ENCODE measurements at regions not wholly inside any gene's neighbourhood (a gene's known extent, or its start where the extent isn't known, plus 50 kb on each side); places are given as distances from the start of the nearest gene placed in this dataset.

GRCh38 chrX:74178536-74178935, 125.4 kb upstream of the ZCCHC13 start:
- no peaks in the 10 kb centered on the region for H3K4me1 ChIP-seq
- H3K9ac ChIP-seq: no peak overlapping the region
- peaks cover 31 to 71% (median 61%) of the 10 kb centered on the region in 11 experiments; a peak in 21 of 22 replicates for H3K27me3 ChIP-seq
- H4K20me1 ChIP-seq: no peaks in the 10 kb centered on the region; a peak in 1 of 22 replicates
- H3K9me3 ChIP-seq (replicated peaks in 1 of 11): peaks cover under 1 to 16% (median 9%) of the 10 kb centered on the region in 11 experiments; a peak in 14 of 22 replicates
- H3K27ac ChIP-seq: no peak overlapping the region
- H3K36me3 ChIP-seq: no peaks in the 10 kb centered on the region
- H3K4me2 ChIP-seq: no peak overlapping the region
- no peak overlapping the region for H3K4me3 ChIP-seq
- no peak for TF ChIP-seq Cebpa-rat (IDR thresholded peaks at IDR 0.05)

DNA sequence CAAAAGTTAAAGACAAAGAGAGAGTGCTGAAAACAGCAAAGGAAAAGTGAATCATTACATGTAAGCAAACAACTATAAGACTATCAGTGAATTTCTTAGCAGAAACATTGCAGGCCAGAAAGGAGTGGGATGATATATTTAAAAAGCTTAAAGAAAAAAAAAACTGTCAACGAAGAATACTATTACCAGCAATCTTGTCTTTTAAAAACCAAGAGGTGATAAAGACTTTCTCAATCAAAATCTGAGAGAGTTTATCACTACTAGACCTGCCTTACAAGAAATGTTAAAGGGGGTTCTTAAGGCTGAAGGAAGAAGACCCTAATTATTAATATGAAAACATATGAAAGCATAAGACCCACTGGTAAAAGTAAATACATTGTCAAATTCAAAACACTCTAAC, 132.5 kb upstream of the ZCCHC13 start:
- Histone ChIP-seq H4K20me1 (no peaks in the 10 kb centered on the region), H3K4me3 (no peak overlapping the region), H3K27ac (no peak overlapping the region), H3K36me3 (peaks cover 0 to 16% (median 0%) of the 10 kb centered on the region in 11 experiments; a peak in 6 of 22 replicates), H3K4me2 (no peak overlapping the region), H3K9ac (no peak overlapping the region), H3K9me3 (replicated peaks in 1 of 11) (peaks cover 43 to 68% (median 63%) of the 10 kb centered on the region in 11 experiments), H3K27me3 (peaks cover 0 to 25% (median 11%) of the 10 kb centered on the region in 11 experiments; a peak in 11 of 22 replicates), H3K4me1 (no peaks in the 10 kb centered on the region)
- no peak for TF ChIP-seq Cebpa-rat (IDR thresholded peaks at IDR 0.05)

GRCh38 chrX:74162199-74162598, 141.8 kb upstream of the ZCCHC13 start:
- no peak overlapping the region for H3K4me3 ChIP-seq
- H3K36me3 ChIP-seq: peaks cover 0 to 8% (median 0%) of the 10 kb centered on the region in 11 experiments; a peak in 1 of 22 replicates
- peaks cover 0 to 40% (median 26%) of the 10 kb centered on the region in 11 experiments; a peak in 14 of 22 replicates for H3K27me3 ChIP-seq
- H4K20me1 ChIP-seq: peaks cover 0 to 9% (median 0%) of the 10 kb centered on the region in 11 experiments; a peak in 1 of 22 replicates
- H3K9me3 ChIP-seq (replicated peaks in 1 of 11): peaks cover 0 to 28% (median 17%) of the 10 kb centered on the region in 11 experiments; a peak in 18 of 22 replicates
- H3K9ac ChIP-seq: no peak overlapping the region
- H3K27ac ChIP-seq: no peak overlapping the region
- no peaks in the 10 kb centered on the region for H3K4me1 ChIP-seq
- no peak overlapping the region for H3K4me2 ChIP-seq
- TF ChIP-seq Cebpa-rat (IDR thresholded peaks at IDR 0.05): no peak

DNA sequence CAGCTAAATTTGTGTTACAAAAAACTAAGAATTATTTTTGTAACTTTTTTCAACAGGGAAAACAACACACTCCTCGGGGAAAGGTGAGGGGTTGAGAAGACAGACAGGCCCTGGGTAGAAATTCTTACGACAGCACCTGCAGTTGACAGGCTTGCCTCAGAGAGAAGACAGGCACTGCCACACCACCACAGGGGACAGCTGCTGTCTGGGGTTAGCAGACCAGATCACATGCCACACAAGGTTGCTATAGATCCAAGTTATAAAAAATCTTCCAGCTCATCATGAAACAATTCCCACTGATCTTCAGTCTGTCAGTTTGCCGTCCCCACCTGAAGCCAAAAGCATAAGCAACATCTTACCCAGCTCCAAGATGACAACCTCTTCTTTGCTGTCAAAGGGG, 143.2 kb upstream of the ZCCHC13 start:
- Histone ChIP-seq H4K20me1 (peaks cover 0 to 9% (median 0%) of the 10 kb centered on the region in 11 experiments; a peak in 1 of 22 replicates), H3K27me3 (peaks cover 0 to 53% (median 27%) of the 10 kb centered on the region in 11 experiments; a peak in 14 of 22 replicates), H3K9ac (no peak overlapping the region), H3K4me2 (no peak overlapping the region), H3K4me1 (no peaks in the 10 kb centered on the region), H3K27ac (no peak overlapping the region), H3K9me3 (replicated peaks in 1 of 11) (peaks cover 0 to 25% (median 10%) of the 10 kb centered on the region in 11 experiments; a peak in 14 of 22 replicates), H3K36me3 (peaks cover 0 to 8% (median 0%) of the 10 kb centered on the region in 11 experiments; a peak in 1 of 22 replicates), H3K4me3 (no peak overlapping the region)
- TF ChIP-seq Cebpa-rat (IDR thresholded peaks at IDR 0.05): no peak

DNA sequence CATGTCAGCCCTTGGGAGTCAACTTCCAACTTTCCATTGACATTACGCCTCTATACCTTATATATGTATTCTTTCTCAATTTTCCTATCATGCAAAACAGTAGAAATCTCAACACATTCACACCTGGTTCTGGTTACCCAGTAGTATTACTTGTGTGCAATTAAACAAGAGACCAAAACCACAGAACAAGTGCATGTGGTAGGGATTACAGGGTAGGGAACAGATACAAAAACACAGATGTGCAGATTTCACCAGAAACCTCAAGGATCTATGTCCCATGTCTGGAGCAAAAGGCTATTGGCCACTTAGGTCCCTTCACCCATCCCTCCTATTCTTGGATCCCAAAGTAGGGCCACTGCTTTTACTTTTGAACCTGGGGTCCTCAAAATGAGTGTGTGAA, 143.6 kb upstream of the ZCCHC13 start:
- H3K9ac ChIP-seq: no peak overlapping the region
- H3K4me1 ChIP-seq: no peaks in the 10 kb centered on the region

GRCh38 chrX:74147439-74147838, 156.5 kb upstream of the ZCCHC13 start:
- no peaks in the 10 kb centered on the region for H4K20me1 ChIP-seq

More for the DNA sequence above, 143.6 kb upstream of the ZCCHC13 start:
- H3K27ac ChIP-seq: no peak overlapping the region
- H4K20me1 ChIP-seq: peaks cover 0 to 9% (median 0%) of the 10 kb centered on the region in 11 experiments; a peak in 1 of 22 replicates
- TF ChIP-seq Cebpa-rat (IDR thresholded peaks at IDR 0.05): no peak
- H3K36me3 ChIP-seq: peaks cover 0 to 8% (median 0%) of the 10 kb centered on the region in 11 experiments; a peak in 1 of 22 replicates
- H3K4me3 ChIP-seq: no peak overlapping the region
- no peak overlapping the region for H3K4me2 ChIP-seq
- H3K27me3 ChIP-seq: peaks cover 0 to 58% (median 27%) of the 10 kb centered on the region in 11 experiments; a peak in 14 of 22 replicates
- peaks cover 0 to 24% (median 10%) of the 10 kb centered on the region in 11 experiments; a peak in 13 of 22 replicates for H3K9me3 ChIP-seq (replicated peaks in 1 of 11)

DNA sequence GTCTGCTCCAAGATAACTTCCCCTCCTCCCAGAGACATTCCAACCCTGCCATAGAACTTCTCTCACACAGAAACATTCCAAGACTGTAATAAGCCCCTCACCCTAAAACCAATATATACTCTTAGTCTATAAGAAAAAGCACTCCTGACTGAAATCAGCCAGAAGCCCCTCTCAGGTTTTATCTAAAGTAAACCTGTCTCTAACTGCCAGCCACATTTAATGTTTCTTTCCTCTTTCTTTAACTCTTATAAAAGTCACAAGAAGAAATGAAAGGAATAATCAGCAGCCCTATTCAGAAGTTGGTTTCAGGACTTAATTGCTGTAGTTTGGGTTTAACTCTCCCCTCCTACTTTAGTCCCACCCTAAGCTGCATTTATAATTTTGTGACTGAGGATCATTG, 165.0 kb upstream of the ZCCHC13 start:
- Histone ChIP-seq H3K36me3 (peaks cover 0 to 8% (median 0%) of the 10 kb centered on the region in 11 experiments; a peak in 3 of 22 replicates), H3K9me3 (replicated peaks in 1 of 11) (peaks cover 33 to 49% (median 39%) of the 10 kb centered on the region in 11 experiments), H3K27ac (no peak overlapping the region), H3K4me2 (no peak overlapping the region), H4K20me1 (peaks cover 0 to 5% (median 0%) of the 10 kb centered on the region in 11 experiments; a peak in 1 of 22 replicates), H3K27me3 (peaks cover 0 to 11% (median 3%) of the 10 kb centered on the region in 11 experiments; a peak in 8 of 22 replicates), H3K9ac (no peak overlapping the region), H3K4me1 (no peaks in the 10 kb centered on the region), H3K4me3 (no peak overlapping the region)
- TF ChIP-seq Cebpa-rat (IDR thresholded peaks at IDR 0.05): no peak

More at GRCh38 chrX:74147439-74147838, 156.5 kb upstream of the ZCCHC13 start:
- TF ChIP-seq Cebpa-rat (IDR thresholded peaks at IDR 0.05): no peak
- no peak overlapping the region for H3K9ac ChIP-seq
- peaks cover 22 to 44% (median 33%) of the 10 kb centered on the region in 11 experiments for H3K9me3 ChIP-seq (replicated peaks in 1 of 11)
- no peak overlapping the region for H3K27ac ChIP-seq
- H3K4me3 ChIP-seq: no peak overlapping the region
- H3K4me1 ChIP-seq: no peaks in the 10 kb centered on the region
- H3K36me3 ChIP-seq: 0 out of 22 replicates have a peak, but pooled peaks cover 0 to 3% (median 0%) of the 10 kb centered on the region in 11 experiments
- H3K4me2 ChIP-seq: no peak overlapping the region
- H3K27me3 ChIP-seq: peaks cover 10 to 57% (median 46%) of the 10 kb centered on the region in 11 experiments

GRCh38 chrX:74133156-74133796, 170.7 kb upstream of the ZCCHC13 start:
- H3K36me3 ChIP-seq: no peaks in the 10 kb centered on the region
- no peak overlapping the region for H3K4me3 ChIP-seq
- H3K9ac ChIP-seq: no peak overlapping the region
- H3K4me2 ChIP-seq: no peak overlapping the region
- peaks cover 0 to 4% (median 0%) of the 10 kb centered on the region in 11 experiments; a peak in 1 of 22 replicates for H3K27me3 ChIP-seq
- H4K20me1 ChIP-seq: peaks cover 0 to 7% (median 0%) of the 10 kb centered on the region in 11 experiments; a peak in 1 of 22 replicates
- H3K27ac ChIP-seq: no peak overlapping the region
- no peak for TF ChIP-seq Cebpa-rat (IDR thresholded peaks at IDR 0.05)
- H3K4me1 ChIP-seq: no peaks in the 10 kb centered on the region
- peaks cover 0 to 5% (median under 1%) of the 10 kb centered on the region in 11 experiments; a peak in 9 of 22 replicates for H3K9me3 ChIP-seq (replicated peaks in 1 of 11)

GRCh38 chrX:74132280-74132679, 171.7 kb upstream of the ZCCHC13 start:
- Histone ChIP-seq H3K27me3 (peaks cover 0 to 4% (median 0%) of the 10 kb centered on the region in 11 experiments; a peak in 1 of 22 replicates), H3K4me2 (no peak overlapping the region), H3K36me3 (no peaks in the 10 kb centered on the region), H3K9ac (no peak overlapping the region), H3K4me1 (no peaks in the 10 kb centered on the region), H3K4me3 (no peak overlapping the region), H3K27ac (no peak overlapping the region), H4K20me1 (peaks cover 0 to 7% (median 0%) of the 10 kb centered on the region in 11 experiments; a peak in 1 of 22 replicates), H3K9me3 (replicated peaks in 1 of 11) (no peaks in the 10 kb centered on the region)
- TF ChIP-seq Cebpa-rat (IDR thresholded peaks at IDR 0.05): no peak

Data from BLaER1 treated with 17β-estradiol and CSF1 and Interleukin-3, amounts not matched to agents 10 nM and 100 nM (cell line).